Activated B cell treated with CpG ODN at 0.5 μM for 24 hours (primary cell): ENCODE measurements at regions not wholly inside any gene's neighbourhood (a gene's known extent, or its start where the extent isn't known, plus 50 kb on each side); places are given as distances from the start of the nearest gene placed in this dataset.

Experiments used
- ATAC-seq: fragments of 200-7000 bp; cut with Tn5 transposase; one replicate; pipeline ENCODE4 v1.10.0; 2021; ENCODE audit warnings: low read depth, mild to moderate bottlenecking, moderate library complexity
- CTCF ChIA-PET: fragments of 350-600 bp; sonication (Branson Sonifier 250); formaldehyde crosslinking; loops from one replicate; lab custom pipeline; 2021; ENCODE audit warnings: antibody characterized with exemption; lab: Charles Lee
- POLR2A ChIA-PET: fragments of 350-600 bp; sonication (Branson Sonifier 250); formaldehyde crosslinking; loops from one replicate; lab custom pipeline; 2021; ENCODE audit warnings: antibody characterized with exemption; lab: Charles Lee
- DNase-seq: peaks from one replicate; pipeline ENCODE4 v3.0.0; 2022
- H3K27ac Mint-ChIP-seq: one replicate; pipeline ENCODE4 v1.8.0; 2020; ENCODE audit warnings: mixed read lengths
- H3K27me3 Mint-ChIP-seq: one replicate; pipeline ENCODE4 v1.8.0; 2021; ENCODE audit warnings: mixed read lengths
- H3K36me3 Mint-ChIP-seq: one replicate; pipeline ENCODE4 v1.8.0; 2021; ENCODE audit warnings: low read depth, mixed read lengths
- H3K4me1 Mint-ChIP-seq: one replicate; pipeline ENCODE4 v1.8.0; 2021; ENCODE audit warnings: mixed read lengths
- H3K4me3 Mint-ChIP-seq: one replicate; pipeline ENCODE4 v1.8.0; 2020; ENCODE audit warnings: mild to moderate bottlenecking, mixed read lengths
- H3K9me3 Mint-ChIP-seq: one replicate; pipeline ENCODE4 v1.8.0; 2020; ENCODE audit warnings: mixed read lengths
- intact Hi-C: fragments of 100-400 bp; cut with micrococcal nuclease; formaldehyde crosslinking; loops from one replicate; pipeline ENCODE4 v1.15.1; 2024
- TF ChIP-seq, protein P1 (sequence below): fragments of 200-600 bp; IDR thresholded peaks from one replicate; pipeline ENCODE4 v1.8.0; 2022; ENCODE audit warnings: antibody characterized with exemption, mild to moderate bottlenecking

DNA sequence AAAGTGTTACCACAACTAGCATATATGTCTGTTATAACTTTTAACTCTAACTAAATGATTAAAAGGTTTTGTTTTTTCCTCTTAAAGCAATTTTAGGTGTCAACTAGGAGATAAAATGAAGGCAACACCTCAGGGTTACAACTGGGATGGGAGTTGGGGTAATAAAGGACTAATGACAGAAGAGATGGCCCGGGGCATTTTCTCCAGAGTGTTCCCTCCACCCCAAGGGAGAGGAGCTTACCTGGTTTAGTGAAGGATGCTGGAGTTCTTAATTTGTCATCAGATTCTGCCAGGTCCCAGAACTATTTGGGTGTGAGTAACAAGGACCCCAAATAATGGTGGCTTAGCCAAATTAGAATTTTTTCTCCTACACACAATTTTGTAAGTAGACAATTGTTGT, 260.3 kb downstream of the CD109 start:
- no peak overlapping the region for H3K4me3 Mint-ChIP-seq
- no peaks in the 10 kb centered on the region for H3K36me3 Mint-ChIP-seq
- no peaks in the 10 kb centered on the region for H3K4me1 Mint-ChIP-seq
- H3K27ac Mint-ChIP-seq, result no peak overlapping the region
- DNase-seq (no peak), ATAC-seq (no peak)
- no peaks in the 10 kb centered on the region for H3K9me3 Mint-ChIP-seq
- H3K27me3 Mint-ChIP-seq, result no peaks in the 10 kb centered on the region
- POLR2A ChIA-PET, result no interaction called here
- TF ChIP-seq, protein P1, sequence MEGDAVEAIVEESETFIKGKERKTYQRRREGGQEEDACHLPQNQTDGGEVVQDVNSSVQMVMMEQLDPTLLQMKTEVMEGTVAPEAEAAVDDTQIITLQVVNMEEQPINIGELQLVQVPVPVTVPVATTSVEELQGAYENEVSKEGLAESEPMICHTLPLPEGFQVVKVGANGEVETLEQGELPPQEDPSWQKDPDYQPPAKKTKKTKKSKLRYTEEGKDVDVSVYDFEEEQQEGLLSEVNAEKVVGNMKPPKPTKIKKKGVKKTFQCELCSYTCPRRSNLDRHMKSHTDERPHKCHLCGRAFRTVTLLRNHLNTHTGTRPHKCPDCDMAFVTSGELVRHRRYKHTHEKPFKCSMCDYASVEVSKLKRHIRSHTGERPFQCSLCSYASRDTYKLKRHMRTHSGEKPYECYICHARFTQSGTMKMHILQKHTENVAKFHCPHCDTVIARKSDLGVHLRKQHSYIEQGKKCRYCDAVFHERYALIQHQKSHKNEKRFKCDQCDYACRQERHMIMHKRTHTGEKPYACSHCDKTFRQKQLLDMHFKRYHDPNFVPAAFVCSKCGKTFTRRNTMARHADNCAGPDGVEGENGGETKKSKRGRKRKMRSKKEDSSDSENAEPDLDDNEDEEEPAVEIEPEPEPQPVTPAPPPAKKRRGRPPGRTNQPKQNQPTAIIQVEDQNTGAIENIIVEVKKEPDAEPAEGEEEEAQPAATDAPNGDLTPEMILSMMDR, result no peak
- intact Hi-C loops, result no loop called here
- CTCF ChIA-PET, result no interaction called here

DNA sequence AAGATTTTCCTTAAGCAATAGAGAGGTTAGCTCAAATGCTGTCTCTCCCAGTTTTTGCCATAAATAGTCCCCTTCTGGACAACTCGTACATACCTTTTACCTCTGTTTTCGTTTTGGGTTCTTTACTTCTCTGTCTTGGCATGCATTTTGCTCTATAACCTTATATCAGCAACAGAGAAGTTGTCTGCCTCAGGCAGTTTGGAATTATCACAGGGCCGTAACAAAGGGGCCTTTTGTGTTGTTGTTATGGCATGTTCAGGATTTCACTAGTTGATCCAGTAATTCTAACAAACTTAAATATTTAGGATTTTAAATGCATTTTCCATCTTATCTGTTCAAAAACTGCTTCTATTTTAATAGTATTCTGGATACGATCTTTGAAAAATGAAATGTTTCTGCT, 259.8 kb downstream of the CD109 start:
- intact Hi-C loops, result no loop called here
- H3K27ac Mint-ChIP-seq, result no peak overlapping the region
- POLR2A ChIA-PET, result no interaction called here
- TF ChIP-seq, protein P1, result no peak
- no peak for ATAC-seq
- no peaks in the 10 kb centered on the region for H3K4me1 Mint-ChIP-seq
- CTCF ChIA-PET, result no interaction called here
- H3K4me3 Mint-ChIP-seq, result no peak overlapping the region
- no peak for DNase-seq
- no peaks in the 10 kb centered on the region for H3K27me3 Mint-ChIP-seq
- H3K9me3 Mint-ChIP-seq, result no peaks in the 10 kb centered on the region
- H3K36me3 Mint-ChIP-seq, result no peaks in the 10 kb centered on the region

DNA sequence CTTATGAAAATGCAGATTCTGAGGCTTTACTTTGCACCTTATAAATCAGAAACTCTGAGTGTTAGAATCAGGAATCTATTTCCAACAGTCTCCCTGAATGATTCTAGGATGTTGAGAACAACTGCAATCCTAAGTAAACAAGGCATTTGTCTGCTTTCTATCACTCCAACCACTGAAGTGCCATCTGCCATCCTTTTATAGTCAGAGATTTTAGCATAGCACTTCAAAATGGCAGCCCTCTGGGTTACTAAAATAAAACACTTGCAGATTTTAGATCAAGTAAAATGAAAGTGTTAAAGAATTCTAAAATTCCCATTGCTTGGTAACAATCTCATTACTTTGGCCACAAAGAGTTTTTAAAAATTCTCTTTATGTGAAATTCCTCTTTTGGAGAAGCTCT, 258.9 kb downstream of the CD109 start:
- Mint-ChIP-seq H3K4me1 (no peaks in the 10 kb centered on the region), H3K36me3 (no peaks in the 10 kb centered on the region), H3K9me3 (no peaks in the 10 kb centered on the region), H3K27ac (no peak overlapping the region), H3K4me3 (no peak overlapping the region), H3K27me3 (no peaks in the 10 kb centered on the region)
- TF ChIP-seq, protein P1, result no peak
- intact Hi-C loops, result no loop called here
- POLR2A ChIA-PET, result no interaction called here
- ATAC-seq (no peak), DNase-seq (no peak)
- CTCF ChIA-PET, result no interaction called here

DNA sequence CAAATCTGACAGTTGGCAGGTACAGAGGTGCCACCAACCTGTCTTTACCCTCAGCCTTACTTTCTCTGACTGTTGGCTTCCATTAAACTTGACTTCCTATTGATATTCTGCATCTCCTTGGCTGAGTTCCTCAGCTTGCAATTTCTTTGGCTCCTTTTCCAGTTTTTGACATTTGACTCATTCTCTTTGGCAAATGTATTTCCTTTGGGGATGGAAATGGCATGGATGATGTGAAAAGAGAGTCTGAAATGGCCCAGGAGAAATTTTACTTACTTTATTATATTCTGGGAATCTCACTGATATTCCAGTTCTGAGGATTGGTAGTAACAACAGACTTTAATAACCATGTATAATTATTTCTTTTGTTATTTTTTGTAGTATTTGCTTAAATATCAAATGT, 255.2 kb downstream of the CD109 start:
- TF ChIP-seq, protein P1, result no peak
- Mint-ChIP-seq H3K27me3 (no peaks in the 10 kb centered on the region), H3K36me3 (no peaks in the 10 kb centered on the region), H3K9me3 (peaks cover 7% of the 10 kb centered on the region), H3K4me3 (no peak overlapping the region), H3K27ac (no peak overlapping the region), H3K4me1 (no peaks in the 10 kb centered on the region)
- DNase-seq (no peak), ATAC-seq (no peak)
- ChIA-PET POLR2A (no interaction called here), CTCF (no interaction called here)
- intact Hi-C loops, result no loop called here

DNA sequence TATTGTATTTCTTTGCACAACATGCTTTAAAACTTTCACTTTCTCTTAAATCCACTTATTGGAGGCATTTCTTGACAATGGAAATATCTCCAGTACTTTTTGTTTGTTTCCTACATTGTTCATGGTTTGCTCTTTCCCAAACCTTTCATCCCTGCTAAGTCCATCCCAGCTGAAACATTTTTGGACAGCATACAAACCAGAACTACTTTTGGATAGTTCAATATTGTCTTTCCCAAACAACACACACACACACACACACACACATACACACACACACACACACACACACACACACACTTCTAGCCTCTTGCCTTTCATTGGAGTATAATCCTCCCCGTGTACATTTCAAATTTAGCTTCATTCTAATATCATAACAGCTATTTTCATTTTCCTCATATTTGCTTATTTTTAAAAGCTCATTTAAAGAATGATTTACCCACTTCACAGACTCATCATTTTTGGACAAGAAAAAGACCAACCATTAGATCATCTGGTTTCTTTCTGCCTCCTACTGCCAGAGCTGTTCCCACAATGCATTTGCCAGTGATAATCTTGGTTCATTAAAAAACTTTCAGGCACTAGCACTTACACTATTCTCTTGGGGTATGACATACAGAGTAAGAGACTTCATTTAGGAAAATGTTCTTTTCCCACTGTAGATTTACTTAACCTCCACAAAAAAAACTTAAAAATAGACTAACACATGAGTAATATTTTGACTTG, 248.1 kb downstream of the CD109 start:
- intact Hi-C loops, result no loop called here
- no peak for ATAC-seq
- TF ChIP-seq, protein P1, result no peak
- Mint-ChIP-seq H3K27me3 (no peaks in the 10 kb centered on the region), H3K36me3 (no peaks in the 10 kb centered on the region), H3K4me1 (no peaks in the 10 kb centered on the region), H3K4me3 (no peak overlapping the region), H3K9me3 (peaks cover 8% of the 10 kb centered on the region), H3K27ac (no peak overlapping the region)
- DNase-seq, result no peak
- ChIA-PET POLR2A (no interaction called here), CTCF (no interaction called here)
